GM21390 (cell line): ENCODE measurements at regions not wholly inside any gene's neighbourhood (a gene's known extent, or its start where the extent isn't known, plus 50 kb on each side); places are given as distances from the start of the nearest gene placed in this dataset.

ENCODE experiments used
- ATAC-seq: cut with Tn5 transposase; IDR thresholded peaks from one replicate; pipeline ENCODE4 v1.9.1; 2021; ENCODE audit not compliant: unreplicated experiment

DNA sequence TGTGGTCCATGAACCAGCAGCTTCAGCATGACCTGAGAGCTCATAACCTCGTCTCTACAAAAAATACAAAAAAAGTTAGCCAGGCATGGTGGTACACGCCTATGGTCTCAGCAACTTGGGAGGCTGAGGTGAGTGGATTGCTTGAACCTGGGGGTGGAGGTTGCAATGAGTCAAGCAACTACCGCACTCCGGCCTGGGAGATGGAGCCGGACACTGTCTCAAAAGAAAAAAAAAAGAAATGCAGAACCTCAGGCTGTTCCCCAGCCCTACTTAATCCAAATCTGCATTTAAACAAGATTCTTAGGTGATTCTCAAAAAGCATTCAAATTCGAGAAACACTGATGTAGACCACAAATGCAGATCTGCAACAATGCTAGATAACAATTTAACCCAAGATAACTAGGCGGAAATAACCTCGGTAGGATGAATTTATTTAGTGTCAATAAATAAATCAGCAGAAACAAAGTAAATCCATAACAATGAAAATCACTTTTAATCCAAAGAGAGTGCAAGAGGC, 203.5 kb downstream of the SP3 start:
- no peak for ATAC-seq

DNA sequence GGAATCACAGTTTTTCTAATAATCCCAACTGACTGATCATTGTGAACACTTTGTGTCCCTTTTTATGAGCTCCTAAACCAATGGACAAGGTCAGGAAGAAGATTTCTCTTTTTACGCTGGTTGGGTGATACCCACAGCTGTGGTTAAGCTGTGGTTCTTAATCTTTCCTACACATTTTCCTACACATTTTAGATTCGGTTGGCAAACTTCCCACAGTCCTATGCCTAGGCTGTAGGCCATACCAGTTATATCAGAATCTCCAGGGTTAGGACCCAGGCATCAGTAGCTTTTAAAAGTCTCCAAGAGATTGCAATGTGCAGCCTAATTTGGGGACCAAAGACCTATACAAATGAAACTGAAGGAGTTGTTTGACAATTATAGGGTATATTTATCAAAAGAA, 203.0 kb downstream of the SP3 start:
- no peak for ATAC-seq

DNA sequence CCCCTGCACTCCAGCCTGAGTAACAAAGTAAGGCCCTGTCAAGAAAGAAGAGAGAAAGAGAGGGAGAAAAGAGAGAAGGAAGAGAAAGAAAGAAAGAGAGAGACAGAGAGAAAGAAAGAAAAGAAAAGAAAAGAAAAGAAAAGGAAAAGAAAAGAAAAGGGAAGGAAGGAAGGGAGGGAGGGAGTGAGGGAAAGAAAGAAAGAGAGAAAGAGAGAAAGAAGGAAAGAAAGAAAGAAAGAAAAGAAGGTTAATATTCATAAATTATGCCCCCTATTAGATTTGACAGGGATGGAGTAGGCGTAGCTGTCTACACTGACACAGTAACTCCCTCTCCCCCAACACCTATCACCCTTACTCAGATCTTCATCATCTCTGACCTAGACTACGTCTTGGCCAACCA, 202.3 kb downstream of the SP3 start:
- ATAC-seq = no peak

DNA sequence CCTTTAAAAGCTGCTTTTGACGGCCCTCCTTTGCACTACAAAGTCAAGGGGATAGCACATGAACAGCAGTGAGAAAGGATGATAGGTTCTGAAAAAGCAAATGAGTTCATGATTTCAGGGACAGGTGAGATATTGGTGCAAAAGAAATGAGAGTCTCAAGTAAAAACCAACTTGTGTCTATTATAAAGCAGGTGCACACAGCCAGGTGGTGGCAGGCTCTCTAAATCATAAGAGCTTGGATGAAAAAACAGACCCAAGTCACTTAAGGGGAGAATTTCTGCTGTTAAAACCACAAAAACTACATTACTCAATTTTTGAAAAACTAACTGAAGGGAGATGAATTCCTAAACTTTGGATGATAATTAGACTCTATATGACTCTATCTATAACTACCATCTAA, 201.5 kb downstream of the SP3 start:
- ATAC-seq = no peak

DNA sequence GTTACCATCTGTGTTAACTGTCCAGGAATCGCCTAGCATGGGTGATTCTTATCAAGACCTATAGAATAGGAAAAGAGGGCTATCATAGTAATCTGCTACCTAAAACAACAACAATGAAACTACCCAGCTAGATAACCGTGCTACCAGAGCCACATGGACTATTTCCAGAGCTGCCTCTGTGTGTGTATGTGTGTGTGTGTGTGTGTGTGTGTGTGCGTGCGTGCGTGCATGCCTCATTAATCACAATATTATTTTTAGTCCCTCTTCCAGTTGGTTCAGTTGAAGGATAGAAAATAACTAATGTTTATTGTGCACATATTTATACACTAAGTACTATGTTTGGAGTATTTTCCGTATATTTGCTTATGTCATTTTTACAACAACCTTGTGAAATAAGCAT, 201.1 kb downstream of the SP3 start:
- no peak for ATAC-seq

DNA sequence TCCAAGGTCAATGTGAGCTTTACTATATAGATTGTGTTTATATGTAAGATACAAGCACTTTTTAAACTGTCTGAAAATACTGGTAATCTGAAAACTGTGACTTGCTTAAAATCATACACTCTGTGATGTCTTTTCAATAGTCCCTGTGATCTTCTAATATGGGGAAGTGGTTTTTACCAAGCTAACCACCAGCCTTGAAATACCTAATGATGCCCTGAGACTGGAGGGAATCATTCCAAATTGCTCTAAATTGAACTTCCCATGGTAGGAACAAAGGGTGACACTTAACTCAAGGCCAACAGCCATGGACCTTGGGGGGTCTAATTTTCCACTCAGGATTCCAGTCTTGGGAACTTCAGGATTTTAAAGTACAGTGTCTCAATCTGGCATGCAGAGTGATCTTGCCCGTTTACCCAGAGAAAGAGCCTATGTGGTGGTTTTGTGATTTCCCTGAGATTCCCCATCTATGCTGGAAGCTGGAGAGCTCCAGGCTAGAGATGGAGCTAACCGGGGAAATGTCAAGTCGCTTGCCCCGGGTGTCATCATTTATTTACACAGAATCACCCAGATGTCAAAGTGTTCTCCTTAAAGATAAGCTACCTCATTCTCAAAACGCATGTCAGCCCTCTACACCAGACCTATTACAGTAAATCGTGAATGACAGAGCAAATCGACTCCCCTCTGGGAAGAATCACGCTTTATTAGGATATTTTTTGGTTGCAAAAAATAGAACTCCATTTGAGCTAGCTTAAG, 198.5 kb downstream of the SP3 start:
- no peak for ATAC-seq

DNA sequence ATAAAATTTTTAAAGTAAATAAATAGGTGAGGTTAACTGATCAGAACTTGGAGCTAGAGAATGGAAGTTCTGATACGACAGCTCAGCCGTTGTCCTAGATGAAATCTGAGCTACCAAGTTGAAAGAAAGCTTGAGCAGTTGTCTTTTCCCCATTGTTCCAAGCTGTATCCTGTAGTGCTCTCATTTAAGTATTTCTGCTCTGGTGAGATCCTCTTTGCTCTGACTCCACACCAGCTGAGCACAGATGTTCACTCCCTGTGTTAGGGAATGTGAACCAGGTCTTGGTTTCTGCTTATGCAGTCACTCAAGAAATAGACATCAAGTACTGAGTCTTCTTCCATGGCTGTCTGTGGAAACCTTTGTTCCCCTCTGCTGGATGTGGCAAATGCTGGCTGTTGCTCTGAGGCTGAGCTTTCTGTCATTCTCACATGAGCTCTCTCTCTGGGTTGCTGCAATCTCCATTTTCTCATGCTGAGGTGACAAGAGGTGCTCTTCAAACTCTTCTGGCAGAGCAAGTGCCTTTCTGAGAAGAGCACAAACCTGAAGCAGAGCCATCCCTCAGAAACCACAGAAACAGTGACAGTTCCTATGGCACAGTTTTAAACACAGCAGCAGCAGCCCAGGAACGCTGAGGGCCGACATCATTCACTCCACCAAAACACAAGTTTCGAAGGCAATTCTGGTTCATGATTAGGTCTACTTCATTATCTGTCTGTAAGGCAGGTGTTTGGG, 194.1 kb downstream of the SP3 start:
- no peak for ATAC-seq

DNA sequence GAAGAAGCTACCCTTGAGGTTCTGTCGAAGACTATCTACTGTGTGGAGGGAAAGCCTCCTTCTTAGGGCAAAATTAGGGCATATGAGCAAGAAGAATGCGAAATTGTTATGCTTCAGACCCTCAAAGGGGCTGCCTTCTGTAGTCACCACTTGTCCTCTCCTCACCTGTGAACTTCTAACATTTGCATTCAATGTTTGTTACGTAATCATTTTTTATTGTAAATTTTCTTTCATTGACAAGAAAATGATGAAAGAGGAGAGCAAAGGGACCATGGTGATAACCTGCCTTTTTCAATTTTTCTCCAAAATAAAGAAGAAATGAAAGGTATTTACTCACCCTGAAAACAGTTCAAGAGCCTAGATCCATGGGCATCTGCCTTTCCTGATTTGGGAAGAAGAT, 193.0 kb downstream of the SP3 start:
- no peak for ATAC-seq

DNA sequence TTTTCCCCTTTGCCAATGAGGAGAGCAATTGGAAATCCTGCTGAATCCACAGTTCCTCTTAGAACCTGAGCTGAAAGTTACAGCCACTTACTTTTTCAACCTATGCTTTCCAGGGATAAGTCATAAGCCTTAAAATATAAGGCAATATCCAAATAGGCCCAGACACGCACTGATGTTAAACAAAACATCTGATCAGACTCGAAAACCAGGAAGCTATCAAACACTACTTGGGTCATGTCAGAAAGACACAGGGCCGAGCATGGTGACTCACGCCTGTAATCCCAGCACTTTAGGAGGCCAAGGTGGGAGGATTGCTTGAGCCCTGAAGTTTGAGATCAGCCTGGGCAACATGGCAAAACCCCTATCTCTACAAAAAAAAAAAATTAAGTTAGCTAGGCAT, 192.1 kb downstream of the SP3 start:
- ATAC-seq = no peak

DNA sequence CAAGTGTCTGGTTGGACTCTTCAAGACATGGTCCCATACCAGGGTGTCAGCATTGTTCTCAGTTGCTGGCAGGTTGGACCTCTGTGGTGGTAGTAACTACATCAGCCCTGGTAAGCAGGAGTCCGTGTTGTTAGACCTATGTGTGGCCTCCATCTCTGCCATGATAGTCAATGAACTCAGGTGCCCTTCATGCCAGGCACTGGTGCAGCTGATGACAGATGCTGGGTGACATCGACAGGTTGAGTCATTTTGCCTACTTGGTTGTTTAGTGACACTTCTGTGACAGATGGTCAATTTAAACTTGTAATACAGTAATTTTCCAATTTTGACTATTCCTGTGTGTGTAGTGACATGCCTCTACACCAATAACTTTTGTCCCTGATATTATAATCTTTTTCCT, 189.7 kb downstream of the SP3 start:
- ATAC-seq = no peak

DNA sequence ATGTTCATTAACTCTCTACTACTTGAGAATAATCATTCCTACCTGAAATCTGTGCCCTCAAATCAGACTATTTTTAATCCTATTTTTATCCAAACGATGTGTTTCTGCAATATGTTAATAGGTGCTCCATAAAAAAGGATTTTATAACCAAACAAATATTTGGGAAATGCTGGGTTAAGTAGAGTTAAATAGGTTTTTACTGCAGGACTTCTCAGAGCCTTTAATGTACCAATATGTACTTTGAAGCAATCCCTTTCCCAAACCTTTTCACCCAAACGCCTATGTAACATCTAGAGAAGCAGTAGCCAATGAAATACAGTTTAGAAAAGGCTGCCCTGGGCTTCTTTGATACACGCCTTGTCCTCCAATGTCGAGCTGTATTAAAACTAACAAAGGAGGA, 182.5 kb downstream of the SP3 start:
- ATAC-seq = no peak

DNA sequence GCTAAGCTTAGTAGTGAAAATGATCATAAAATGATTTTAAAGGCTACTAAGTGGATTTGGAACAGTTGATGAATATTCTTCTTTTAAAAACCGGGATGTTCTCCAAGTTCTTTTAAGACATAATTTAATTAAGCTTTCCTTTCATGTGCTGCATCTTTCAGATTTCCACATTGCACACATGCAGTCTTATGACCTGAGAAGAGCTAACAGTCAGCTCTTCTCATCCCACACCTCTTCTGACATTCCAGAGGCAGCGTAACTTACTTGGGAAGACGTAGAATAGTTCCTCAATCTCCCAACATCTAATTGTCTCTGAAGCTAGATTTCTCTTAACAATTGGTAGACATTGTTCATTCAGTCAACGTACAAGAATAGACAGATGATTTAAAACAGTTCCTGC, 181.8 kb downstream of the SP3 start:
- ATAC-seq = no peak

DNA sequence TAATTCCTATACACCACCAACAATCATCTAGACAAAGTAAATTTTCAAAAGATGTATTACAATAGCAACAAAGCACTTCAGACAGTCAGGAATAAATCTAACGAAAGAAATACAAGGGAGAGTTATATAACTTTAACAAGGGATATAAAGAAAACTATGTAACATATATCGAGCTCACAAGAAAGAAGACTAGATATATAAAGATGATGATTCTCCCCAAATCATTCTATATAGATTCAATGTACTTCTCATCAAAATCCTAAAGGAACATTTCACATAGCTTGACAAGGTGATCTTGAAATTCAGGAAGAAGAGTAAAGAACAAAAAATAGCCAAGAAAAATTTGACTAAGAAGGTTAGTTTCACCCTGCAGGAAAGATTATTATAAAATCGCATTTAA, 179.4 kb downstream of the SP3 start:
- no peak for ATAC-seq

DNA sequence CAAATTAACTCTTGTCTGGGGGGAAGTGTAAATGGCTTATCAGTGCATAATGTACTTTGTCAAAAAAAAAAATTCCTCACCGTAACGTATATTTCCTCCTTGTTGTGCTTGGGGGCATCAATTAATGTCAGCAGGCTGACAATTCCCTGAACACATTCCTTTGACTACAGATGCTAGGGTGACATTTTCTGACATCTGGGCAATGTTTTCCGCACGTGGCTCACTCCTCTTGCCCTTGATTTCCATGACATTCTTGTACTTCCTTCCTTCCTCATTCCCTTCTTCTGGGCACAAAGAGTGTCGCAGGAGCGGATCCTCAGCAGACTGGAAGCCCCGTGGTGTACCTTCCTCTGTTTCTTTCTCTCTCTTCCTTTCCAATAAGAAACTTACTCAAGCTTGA, 173.7 kb downstream of the SP3 start:
- ATAC-seq = no peak

DNA sequence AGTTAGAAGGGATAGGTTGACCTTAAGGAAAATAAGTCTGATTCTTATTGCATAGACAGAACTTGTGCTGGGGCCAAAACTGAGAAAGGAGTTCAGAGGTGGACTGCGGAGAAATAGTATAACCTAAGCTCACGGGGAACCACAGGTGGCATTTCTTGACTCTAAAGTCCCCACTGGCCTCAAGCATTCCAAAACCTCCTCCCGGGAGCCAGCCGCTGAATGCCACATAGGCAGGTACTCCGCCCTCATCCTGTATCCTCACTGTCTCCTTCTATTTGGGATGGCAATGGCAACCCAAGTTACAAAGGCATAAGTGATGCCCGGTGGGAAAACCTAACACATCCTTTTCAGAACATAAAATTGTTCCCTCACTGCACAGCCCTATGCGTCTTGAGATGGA, 173.0 kb downstream of the SP3 start:
- no peak for ATAC-seq

DNA sequence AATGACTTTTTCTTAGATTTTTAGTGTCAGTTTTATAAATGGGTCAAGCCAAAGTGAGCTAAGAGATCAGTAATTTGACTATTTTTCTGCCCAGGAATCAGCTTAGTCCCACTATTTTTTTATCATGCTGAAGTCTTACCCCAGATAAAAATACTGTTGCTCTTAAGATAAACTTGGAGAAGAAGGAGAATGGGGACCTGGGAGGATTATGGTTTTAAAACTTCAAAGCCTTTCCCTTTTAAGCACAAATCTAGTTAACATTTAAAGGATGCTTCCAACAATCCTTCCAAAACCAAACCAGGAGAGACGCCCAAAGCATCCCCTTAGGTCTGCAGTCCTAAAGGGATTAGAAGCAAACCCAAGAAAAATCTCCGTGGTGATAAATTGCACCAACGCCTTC, 172.4 kb downstream of the SP3 start:
- ATAC-seq = no peak

DNA sequence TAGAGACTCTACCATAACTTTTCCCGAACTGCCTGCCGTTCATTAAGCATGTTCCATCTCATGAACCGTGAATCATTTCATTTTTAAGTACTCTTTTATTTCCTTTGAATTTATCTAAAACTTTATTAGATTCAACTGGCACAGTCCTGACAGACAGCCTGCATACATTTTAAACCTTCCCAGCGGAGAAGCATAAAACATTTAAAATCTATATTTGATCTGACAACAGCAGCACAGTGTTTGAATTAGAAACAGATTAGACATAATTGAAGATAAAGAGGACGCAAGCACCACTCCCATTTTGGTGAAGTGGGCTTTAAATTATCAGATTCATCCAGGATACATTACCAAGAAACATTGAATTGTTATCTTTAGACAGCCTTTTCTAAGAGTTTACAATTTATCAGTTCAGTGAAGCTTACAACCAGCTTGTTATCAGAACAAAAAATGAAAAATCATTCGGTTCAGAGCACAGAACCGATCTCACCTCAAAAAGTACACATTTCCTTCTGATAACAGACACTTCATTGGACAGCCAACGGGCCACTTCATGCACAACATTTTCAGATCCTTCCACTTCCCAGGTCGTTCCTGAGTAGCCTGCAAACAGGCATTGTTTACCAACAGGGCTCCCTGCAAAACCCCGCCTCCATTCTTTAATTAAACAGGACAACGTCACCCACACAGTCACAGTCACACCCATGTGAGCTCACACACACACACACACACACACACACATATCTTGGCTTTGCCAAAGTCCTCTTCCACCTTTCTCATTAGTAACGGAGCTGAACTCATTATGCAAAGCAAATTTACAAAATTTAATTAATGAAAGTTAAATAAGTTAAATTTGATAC, 171.2 kb downstream of the SP3 start:
- no peak for ATAC-seq

DNA sequence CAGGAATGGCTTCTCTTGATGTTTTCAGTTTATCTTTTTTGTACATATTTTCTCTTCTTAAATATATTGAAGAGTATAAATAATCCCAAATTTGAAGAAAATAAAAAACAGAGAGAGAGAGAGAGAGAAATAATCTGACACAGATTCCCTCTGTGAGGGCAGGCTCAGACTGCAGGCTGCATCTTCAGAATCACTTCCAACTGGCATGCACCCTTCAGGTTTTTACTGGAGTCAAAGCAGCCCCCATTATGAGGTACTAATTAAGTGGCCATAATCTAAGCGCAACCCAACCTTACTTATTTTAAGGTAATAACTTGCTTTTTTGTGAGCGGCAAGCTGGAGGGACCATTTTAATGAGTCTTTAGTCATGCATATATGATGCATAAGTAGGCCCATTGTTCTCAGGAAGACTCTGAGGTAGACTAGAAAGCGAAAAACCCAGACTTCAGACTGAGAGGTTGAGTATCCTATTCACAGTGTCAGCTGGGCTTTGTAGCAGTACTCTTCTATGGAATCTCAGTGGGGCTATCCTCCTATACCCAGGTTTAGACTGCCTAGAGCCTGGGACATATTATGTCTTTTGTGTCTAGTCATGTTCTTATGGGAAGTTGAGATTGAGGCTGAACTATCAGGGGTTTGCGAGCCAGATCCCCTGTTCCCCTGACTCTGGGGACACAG, 167.4 kb downstream of the SP3 start:
- no peak for ATAC-seq

DNA sequence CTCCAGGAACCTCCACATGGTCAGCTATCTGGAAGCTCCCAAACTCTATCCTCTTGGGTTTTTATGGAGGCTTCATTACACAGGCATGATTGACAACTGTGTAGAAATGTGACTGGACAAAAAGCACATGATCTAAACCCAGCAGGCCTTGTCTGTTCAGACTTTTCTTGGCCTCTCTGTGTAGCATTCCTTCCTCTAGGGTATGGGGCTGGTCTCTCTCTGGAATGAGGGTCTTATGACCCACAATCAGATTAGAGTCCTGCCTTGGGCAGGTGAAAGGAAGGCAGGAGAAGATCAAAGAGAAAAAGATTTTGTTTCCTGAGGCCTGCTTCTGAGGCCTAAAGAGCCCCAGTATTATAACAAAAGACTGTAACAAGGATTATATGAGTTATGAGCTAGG, 162.7 kb downstream of the SP3 start:
- no peak for ATAC-seq

DNA sequence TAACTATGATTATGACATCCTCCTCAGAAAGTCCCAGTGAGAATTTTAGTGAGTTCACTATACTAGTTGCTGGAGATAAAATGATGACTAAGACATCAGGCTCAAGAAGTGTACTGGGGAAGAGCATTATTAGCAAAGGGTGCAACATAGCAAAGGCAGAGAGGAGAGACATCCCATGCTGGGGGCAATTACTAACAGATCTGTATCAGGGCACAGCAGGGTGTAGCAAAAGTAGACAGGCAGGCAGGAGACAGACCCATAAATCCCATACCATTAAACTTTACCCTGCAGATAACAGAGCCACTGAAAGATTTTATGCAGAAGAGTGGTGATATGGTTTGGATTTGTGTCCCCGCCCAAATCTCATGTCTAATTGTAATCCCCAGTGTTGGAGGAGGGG, 161.7 kb downstream of the SP3 start:
- ATAC-seq = no peak

DNA sequence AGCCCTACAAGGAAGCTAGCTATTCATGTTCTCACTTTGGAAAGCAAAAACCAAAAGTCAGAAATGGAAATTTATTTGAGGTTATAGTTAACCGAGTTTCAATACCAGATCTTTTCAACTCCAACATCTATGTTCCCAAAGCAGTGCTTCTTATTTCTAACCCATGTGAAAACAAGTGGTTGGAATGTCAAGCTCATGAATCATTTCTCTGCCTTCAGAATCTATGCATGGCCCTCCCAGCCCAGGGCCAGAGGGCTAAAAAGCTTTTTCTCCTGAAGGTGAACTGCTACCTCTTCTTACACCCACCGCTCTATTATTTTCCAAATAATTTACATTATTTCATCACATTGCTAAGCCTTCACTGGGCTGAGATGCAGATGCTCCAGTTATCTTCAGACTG, 158.4 kb downstream of the SP3 start:
- ATAC-seq = no peak
